HG03064 (cell line): ENCODE measurements at regions not wholly inside any gene's neighbourhood (a gene's known extent, or its start where the extent isn't known, plus 50 kb on each side); places are given as distances from the start of the nearest gene placed in this dataset.
"Not testable (repeated sequence)": the region's sequence is repeated elsewhere in the genome, so short reads cannot be mapped to it uniquely, and the experiment has no call there.

Experiments used
- ATAC-seq: cut with Tn5 transposase; IDR thresholded peaks from one replicate; pipeline ENCODE4 v1.9.1; 2021; ENCODE audit warnings: low read depth; ENCODE audit not compliant: unreplicated experiment

GRCh38 chr2:161480123-161480522 is 64.0 kb downstream of the TBR1 start:
- ATAC-seq = no peak

GRCh38 chr2:161481619-161482018 is 65.5 kb downstream of the TBR1 start:
- no peak for ATAC-seq

GRCh38 chr2:161484061-161484460 is 68.0 kb downstream of the TBR1 start:
- no peak for ATAC-seq

GRCh38 chr2:161486111-161486510 is 70.0 kb downstream of the TBR1 start:
- no peak for ATAC-seq

GRCh38 chr2:161488131-161488699 is 72.1 kb downstream of the TBR1 start:
- ATAC-seq = no peak

GRCh38 chr2:161488879-161489278 is 72.8 kb downstream of the TBR1 start:
- ATAC-seq = no peak

- peak; percentile 54 for ATAC-seq
These were observed 85.0 kb downstream of the TBR1 start for GRCh38 chr2:161500892-161501610.

GRCh38 chr2:161502279-161502678 is 86.2 kb downstream of the TBR1 start:
- ATAC-seq = not testable (repeated sequence)

GRCh38 chr2:161504628-161505289 is 88.7 kb downstream of the TBR1 start:
- ATAC-seq = not testable (repeated sequence)

- ATAC-seq = not testable (repeated sequence)
These were observed 89.4 kb downstream of the TBR1 start for GRCh38 chr2:161505466-161505865.

- ATAC-seq = not testable (repeated sequence)
These were observed 97.4 kb downstream of the TBR1 start for GRCh38 chr2:161513295-161514032.

- ATAC-seq = no peak
These were observed 101.4 kb upstream of the SLC4A10 start for GRCh38 chr2:161522796-161523195.

- ATAC-seq = no peak
These were observed 91.0 kb upstream of the SLC4A10 start for GRCh38 chr2:161533218-161533617.

GRCh38 chr2:161546635-161547034 is 77.6 kb upstream of the SLC4A10 start:
- ATAC-seq = no peak

GRCh38 chr2:161547130-161547529 is 77.1 kb upstream of the SLC4A10 start:
- ATAC-seq = no peak

GRCh38 chr2:161552015-161552414 is 72.2 kb upstream of the SLC4A10 start:
- no peak for ATAC-seq

- ATAC-seq = no peak
These were observed 68.4 kb upstream of the SLC4A10 start for GRCh38 chr2:161555826-161556225.

GRCh38 chr2:161556440-161556839 is 67.8 kb upstream of the SLC4A10 start:
- ATAC-seq = no peak

- ATAC-seq = no peak
These were observed 66.7 kb upstream of the SLC4A10 start for GRCh38 chr2:161557538-161557937.

GRCh38 chr2:161564906-161565305 is 59.3 kb upstream of the SLC4A10 start:
- ATAC-seq = no peak

- no peak for ATAC-seq
These were observed 54.8 kb upstream of the SLC4A10 start for GRCh38 chr2:161569401-161569800.
